ENCODE measurements at regions not wholly inside any gene's neighbourhood (a gene's known extent, or its start where the extent isn't known, plus 50 kb on each side); places are given as distances from the start of the nearest gene placed in this dataset.

- H3K4me2 ChIP-seq (ENCODE audit: insufficient read depth, low read length): peak overlapping the region; percentile 35
- peaks cover 71% of the 10 kb centered on the region for H3K4me1 ChIP-seq (ENCODE audit: control insufficient read depth, extremely low read depth, insufficient read depth, low read length)
- no peaks in the 10 kb centered on the region for H4K20me1 ChIP-seq (replicated peaks; ENCODE audit: control insufficient read depth, extremely low read depth, insufficient read depth, low read length)
- DNase-seq (ENCODE audit: low read depth, low spot score) (peak; percentile 98), FAIRE-seq (peak; percentile 95)
- H3K9me1 ChIP-seq (replicated peaks; ENCODE audit: control insufficient read depth, extremely low read depth, insufficient read depth, low read length): no peaks in the 10 kb centered on the region
- H3K9me3 ChIP-seq (replicated peaks; ENCODE audit: control insufficient read depth, insufficient read depth, low read length): no peaks in the 10 kb centered on the region
- POLR2A ChIA-PET: interaction anchor here (1.0 to 1.3 kb wide), 3 partner anchors 9 to 287 kb away, joined by 3 to 4 read pairs (median 3); no protein-coding TSS in a partner anchor
- TF ChIP-seq GATA2 (IDR thresholded peaks at IDR 0.05; ENCODE audit: insufficient read depth, insufficient read length, low read depth, low read length) (peak; percentile 100), POLR2AphosphoS5 (IDR thresholded peaks at IDR 0.05; ENCODE audit: insufficient read depth, low read depth, low read length) (peak; percentile 99), JUN (IDR thresholded peaks at IDR 0.05; ENCODE audit: borderline replicate concordance, insufficient read depth, insufficient read length, low read depth) (peak; percentile 97), POLR2A (IDR thresholded peaks at IDR 0.05; ENCODE audit: low read depth, low read length) (peak; percentile 87), FOS (IDR thresholded peaks at IDR 0.05; ENCODE audit: borderline replicate concordance, insufficient read depth, low read length) (peak; percentile 98), CTCF (IDR thresholded peaks at IDR 0.05; ENCODE audit: extremely low read depth in 1 of 2, insufficient read depth in 1 of 2, low read depth in 1 of 2, low read length in 2 of 2) (no peak), MYC (IDR thresholded peaks at IDR 0.05; ENCODE audit: low read depth, low read length) (no peak), EZH2 (IDR thresholded peaks at IDR 0.05; ENCODE audit: borderline replicate concordance, low read depth, low read length, severe bottlenecking) (no peak)
- TF ChIP-seq, protein P1, sequence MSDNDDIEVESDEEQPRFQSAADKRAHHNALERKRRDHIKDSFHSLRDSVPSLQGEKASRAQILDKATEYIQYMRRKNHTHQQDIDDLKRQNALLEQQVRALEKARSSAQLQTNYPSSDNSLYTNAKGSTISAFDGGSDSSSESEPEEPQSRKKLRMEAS (IDR thresholded peaks at IDR 0.05; ENCODE audit: insufficient read depth, insufficient read length): no peak
- peaks cover 2% of the 10 kb centered on the region for H3K79me2 ChIP-seq (ENCODE audit: control insufficient read depth, insufficient read depth, low read length)
- no peaks in the 10 kb centered on the region for H3K36me3 ChIP-seq (ENCODE audit: control insufficient read depth in 2 of 2, extremely low read depth in 1 of 2, insufficient read depth in 2 of 2, low read length in 2 of 2)
- H2AFZ ChIP-seq (ENCODE audit: low read depth, low read length): no peak overlapping the region
- H3K9ac ChIP-seq (replicated peaks; ENCODE audit: extremely low read depth, insufficient read depth, low read length): peak overlapping the region; percentile 89
- CTCF ChIA-PET: interaction anchor here (0.9 to 5.4 kb wide), 10 partner anchors 17 to 844 kb away, joined by 3 to 43 read pairs (median 5); no protein-coding TSS in a partner anchor
- peak overlapping the region in 1 of 3 experiments; percentile 6 for H3K4me3 ChIP-seq (replicated peaks in 1 of 3; ENCODE audit: insufficient read depth in 1 of 3, low read depth in 1 of 3, low read length in 3 of 3)
- dilution Hi-C loops (cut with MboI; ENCODE audit: extremely low pct_ligation_motif_present, low sequenced_read_pairs): no loop called here
- intact Hi-C loops (cut with micrococcal nuclease): loop anchor here (1.0 to 10.0 kb wide), 9 partner anchors 22 to 1704 kb away; no protein-coding TSS in a partner anchor
- H3K27ac ChIP-seq (ENCODE audit: insufficient read depth, low read depth, low read length): peak overlapping the region; percentile 97
- BruUV-seq (replicated peaks): TSS peak; percentile 21
- no peaks in the 10 kb centered on the region for H3K27me3 ChIP-seq (ENCODE audit: control insufficient read depth in 2 of 2, insufficient read depth in 2 of 2, low read length in 2 of 2)
These were observed 273.5 kb downstream of the CDH20 start for GRCh38 chr18:61606759-61607158.

All from endothelial cell of umbilical vein (primary cell).